IMR-90 (cell line): ENCODE measurements at regions not wholly inside any gene's neighbourhood (a gene's known extent, or its start where the extent isn't known, plus 50 kb on each side); places are given as distances from the start of the nearest gene placed in this dataset.

ENCODE experiments used
- ATAC-seq: fragments of 200-7000 bp; cut with Tn5 transposase; 2 replicates; pipeline ENCODE4 v1.9.1; 2020; ENCODE audit warnings: low read depth, mild to moderate bottlenecking, moderate library complexity
- BruUV-seq: library from RNA; stranded (reverse); fragments of 400-500 nt; replicated peaks from 2 replicates; lab custom pipeline; 2021; lab: Mats Ljungman, UMichigan
- CTCF ChIA-PET: fragments of 300-600 bp; formaldehyde crosslinking; extraction: SDS; loops from one replicate; lab custom pipeline; 2021; ENCODE audit warnings: antibody characterized with exemption; lab: Yijun Ruan, JAX
- POLR2A ChIA-PET: fragments of 300-600 bp; sonication (Branson Sonifier 250); formaldehyde crosslinking; loops from one replicate; lab custom pipeline; 2022; ENCODE audit warnings: antibody characterized with exemption; ENCODE audit not compliant: unreplicated experiment; lab: Charles Lee
- DNase-seq: peaks from one replicate; pipeline ENCODE4 v3.0.0; 2013
- H2AFZ ChIP-seq: replicated peaks from 2 replicates; pipeline ENCODE3; 2013; ENCODE audit warnings: low read length, mild to moderate bottlenecking; ENCODE audit not compliant: poor library complexity
- H2AK5ac ChIP-seq: 2 replicates; pipeline ENCODE4 v1.6.1; 2013; ENCODE audit warnings: low read depth, low read length, inconsistent platforms
- H2AK9ac ChIP-seq: replicated peaks from 2 replicates; pipeline ENCODE3; 2013; ENCODE audit warnings: mild to moderate bottlenecking, low read depth, low read length, moderate library complexity; ENCODE audit not compliant: poor library complexity
- H2BK120ac ChIP-seq: 2 replicates; pipeline ENCODE4 v1.6.1; 2013; ENCODE audit warnings: low read depth, low read length, inconsistent platforms
- H2BK15ac ChIP-seq: 3 replicates; pipeline ENCODE4 v1.6.1; 2013; ENCODE audit warnings: low read depth, low read length, inconsistent platforms
- H2BK20ac ChIP-seq: 2 replicates; pipeline ENCODE4 v1.6.1; 2013; ENCODE audit warnings: low read depth, mild to moderate bottlenecking, inconsistent platforms, low read length, moderate library complexity
- H2BK5ac ChIP-seq: 2 replicates; pipeline ENCODE4 v1.6.1; 2013; ENCODE audit warnings: mild to moderate bottlenecking, low read depth, low read length, inconsistent platforms; ENCODE audit not compliant: poor library complexity, severe bottlenecking
- H3K14ac ChIP-seq: replicated peaks from 2 replicates; pipeline ENCODE4 v1.6.1; 2013; ENCODE audit warnings: low read depth, low read length, inconsistent platforms
- H3K18ac ChIP-seq: 2 replicates; pipeline ENCODE4 v1.6.1; 2013; ENCODE audit warnings: low read depth, low read length, control low read depth
- H3K23ac ChIP-seq: 2 replicates; pipeline ENCODE4 v1.6.1; 2013; ENCODE audit warnings: low read depth, low read length, inconsistent platforms
- H3K27ac ChIP-seq: 2 replicates; pipeline ENCODE4 v1.5.1; 2013; ENCODE audit warnings: mild to moderate bottlenecking, control low read depth, low read length; ENCODE audit not compliant: insufficient read depth
- H3K27me3 ChIP-seq: 2 replicates; pipeline ENCODE4 v1.6.1; 2013; ENCODE audit warnings: low read length; ENCODE audit not compliant: control insufficient read depth, insufficient read depth
- H3K36me3 ChIP-seq: 2 replicates; pipeline ENCODE4 v1.6.1; 2013; ENCODE audit warnings: low read length, mixed read lengths; ENCODE audit not compliant: control insufficient read depth, insufficient read depth
- H3K4ac ChIP-seq: 2 replicates; pipeline ENCODE4 v1.6.1; 2013; ENCODE audit warnings: low read depth, low read length, inconsistent platforms
- H3K4me1 ChIP-seq: 2 replicates; pipeline ENCODE4 v1.6.1; 2013; ENCODE audit warnings: low read length, mixed read lengths; ENCODE audit not compliant: control insufficient read depth, insufficient read depth
- H3K4me2 ChIP-seq: 2 replicates; pipeline ENCODE4 v1.6.1; 2013; ENCODE audit warnings: low read depth, mild to moderate bottlenecking, control low read depth, low read length, moderate library complexity
- H3K4me3 ChIP-seq: 2 replicates; pipeline ENCODE4 v1.5.1; 2013; ENCODE audit warnings: low read depth, mild to moderate bottlenecking, control low read depth, low read length, moderate library complexity; ENCODE audit not compliant: insufficient read depth
- H3K56ac ChIP-seq: 2 replicates; pipeline ENCODE4 v1.6.1; 2013; ENCODE audit warnings: low read length, inconsistent platforms; ENCODE audit not compliant: insufficient read depth; ENCODE audit errors: extremely low read depth
- H3K79me1 ChIP-seq, 2 experiments: 2 replicates each; pipeline ENCODE4 v1.6.1; 2013; ENCODE audit warnings: low read length in 2 of 2, inconsistent platforms in 1 of 2, low read depth in 1 of 2
- H3K9ac ChIP-seq: 2 replicates; pipeline ENCODE4 v1.6.1; 2013; ENCODE audit warnings: low read depth, low read length, control low read depth
- H3K9me1 ChIP-seq: 2 replicates; pipeline ENCODE4 v1.6.1; 2013; ENCODE audit warnings: low read length, inconsistent platforms; ENCODE audit not compliant: insufficient read depth
- H3K9me3 ChIP-seq: 2 replicates; pipeline ENCODE4 v1.6.1; 2013; ENCODE audit warnings: low read length; ENCODE audit not compliant: control insufficient read depth, insufficient read depth
- H4K20me1 ChIP-seq: 2 replicates; pipeline ENCODE4 v1.6.1; 2013; ENCODE audit warnings: low read length, inconsistent platforms; ENCODE audit not compliant: insufficient read depth
- H4K5ac ChIP-seq: 2 replicates; pipeline ENCODE4 v1.6.1; 2013; ENCODE audit warnings: mild to moderate bottlenecking, low read depth, low read length, control low read depth
- H4K8ac ChIP-seq, 2 experiments: 2 replicates each; pipeline ENCODE4 v1.6.1; 2013; ENCODE audit warnings: low read depth in 2 of 2, low read length in 2 of 2, control low read depth in 1 of 2, inconsistent platforms in 1 of 2
- H4K91ac ChIP-seq: 2 replicates; pipeline ENCODE4 v1.6.1; 2013; ENCODE audit warnings: low read depth, low read length, inconsistent platforms; ENCODE audit not compliant: insufficient read depth
- NFE2L2 ChIP-seq: fragments of 150-350 bp; IDR thresholded peaks from 2 replicates; pipeline ENCODE4 v1.6.1; 2016; ENCODE audit warnings: low read depth, mild to moderate bottlenecking, low read length
- RCOR1 ChIP-seq: IDR thresholded peaks from 2 replicates; pipeline ENCODE4 v1.6.1; 2012; ENCODE audit warnings: mild to moderate bottlenecking, low read length, improper control_type of control experiment; ENCODE audit not compliant: insufficient replicate concordance
- WGBS, 2 experiments: methylation state at CpG; one replicate each; pipeline versions ENCODE4 v1.1.5 to v1.1.7; 2013; ENCODE audit warnings: missing lambda C conversion rate in 2 of 2; ENCODE audit not compliant: insufficient read length in 1 of 2; ENCODE audit errors: extremely low coverage in 2 of 2; 5-methylcytosine and 5-hydroxymethylcytosine counted together
- dilution Hi-C: fragments of 300-500 bp; cut with HindIII; formaldehyde crosslinking; loops from one replicate; pipeline ENCODE4 v1.14.3; 2018; ENCODE audit warnings: low sequenced_read_pairs; ENCODE audit not compliant: unreplicated experiment
- in situ Hi-C: fragments of 300-500 bp; cut with MboI; formaldehyde crosslinking; loops from 3 replicates; pipeline ENCODE4 v1.14.3; 2019; ENCODE audit warnings: low sequenced_read_pairs, inconsistent platforms, mixed read lengths
- intact Hi-C: fragments of 100-400 bp; cut with micrococcal nuclease; formaldehyde crosslinking; loops from 2 replicates; pipeline ENCODE4 v1.10.0; 2022

GRCh38 chr12:98182821-98183220, 332.6 kb upstream of the TMPO start:
- ATAC-seq (no peak), DNase-seq (no peak)
- Histone ChIP-seq H4K8ac (no peak overlapping the region), H4K5ac (no peak overlapping the region), H2AK9ac (no peak overlapping the region), H3K18ac (no peak overlapping the region), H2BK20ac (no peak overlapping the region), H4K20me1 (no peaks in the 10 kb centered on the region), H3K9me3 (no peaks in the 10 kb centered on the region), H3K27ac (no peak overlapping the region), H2BK120ac (no peak overlapping the region), H3K4me3 (no peak overlapping the region), H2AFZ (no peak overlapping the region), H2AK5ac (no peak overlapping the region), H3K4me1 (no peaks in the 10 kb centered on the region), H3K36me3 (no peaks in the 10 kb centered on the region), H3K9me1 (no peaks in the 10 kb centered on the region), H3K14ac (no peak overlapping the region), H3K79me1 (no peaks in the 10 kb centered on the region), H3K4ac (no peak overlapping the region), H4K91ac (no peak overlapping the region), H3K27me3 (no peaks in the 10 kb centered on the region), H3K4me2 (no peak overlapping the region), H3K56ac (no peak overlapping the region), H2BK5ac (no peak overlapping the region), H2BK15ac (no peak overlapping the region), H3K9ac (no peak overlapping the region), H3K23ac (no peak overlapping the region)
- in situ Hi-C loops = no loop called here
- dilution Hi-C loops = no loop called here
- ChIA-PET CTCF (no interaction called here), POLR2A (no interaction called here)
- BruUV-seq = no TSS peak
- intact Hi-C loops = no loop called here
- WGBS, 2 experiments = no CpG with 5 or more reads among the region's 2 CpGs
- no peak for TF ChIP-seq RCOR1
- TF ChIP-seq NFE2L2 = no peak
